Bronchial epithelial cell (primary cell): ENCODE measurements at regions not wholly inside any gene's neighbourhood (a gene's known extent, or its start where the extent isn't known, plus 50 kb on each side); places are given as distances from the start of the nearest gene placed in this dataset.
A peak's percentile ranks its signal among the peaks of the same experiment; 100 is the strongest.

ENCODE experiments used
- DNase-seq: peaks from one replicate; pipeline ENCODE4 v3.0.0-alpha.2; 2010; ENCODE audit warnings: low read depth
- FAIRE-seq: peaks from 2 replicates; lab custom pipeline; 2011; peaks lifted over from hg19 to GRCh38; lab: Jason Lieb, UNC
- H3K27me3 ChIP-seq: 2 replicates; pipeline ENCODE4 v1.5.1; 2011; ENCODE audit warnings: low read length; ENCODE audit not compliant: control insufficient read depth, insufficient read depth
- H3K36me3 ChIP-seq: 2 replicates; pipeline ENCODE4 v1.5.1; 2011; ENCODE audit warnings: low read length; ENCODE audit not compliant: control insufficient read depth, insufficient read depth
- H3K4me3 ChIP-seq: 2 replicates; pipeline ENCODE4 v1.5.1; 2011; ENCODE audit warnings: mild to moderate bottlenecking, low read depth, low read length, control low read depth
- TF ChIP-seq, protein P1 (sequence below): IDR thresholded peaks from 2 replicates; pipeline ENCODE4 v1.5.1; 2011; ENCODE audit warnings: mild to moderate bottlenecking, moderate library complexity, low read length, control low read depth, inconsistent platforms; ENCODE audit not compliant: insufficient read depth, severe bottlenecking

- FAIRE-seq: no peak
- no peaks in the 10 kb centered on the region for H3K27me3 ChIP-seq
These were observed 456.9 kb upstream of the UBE2E2 start for GRCh38 chr3:22746221-22746620.

DNA sequence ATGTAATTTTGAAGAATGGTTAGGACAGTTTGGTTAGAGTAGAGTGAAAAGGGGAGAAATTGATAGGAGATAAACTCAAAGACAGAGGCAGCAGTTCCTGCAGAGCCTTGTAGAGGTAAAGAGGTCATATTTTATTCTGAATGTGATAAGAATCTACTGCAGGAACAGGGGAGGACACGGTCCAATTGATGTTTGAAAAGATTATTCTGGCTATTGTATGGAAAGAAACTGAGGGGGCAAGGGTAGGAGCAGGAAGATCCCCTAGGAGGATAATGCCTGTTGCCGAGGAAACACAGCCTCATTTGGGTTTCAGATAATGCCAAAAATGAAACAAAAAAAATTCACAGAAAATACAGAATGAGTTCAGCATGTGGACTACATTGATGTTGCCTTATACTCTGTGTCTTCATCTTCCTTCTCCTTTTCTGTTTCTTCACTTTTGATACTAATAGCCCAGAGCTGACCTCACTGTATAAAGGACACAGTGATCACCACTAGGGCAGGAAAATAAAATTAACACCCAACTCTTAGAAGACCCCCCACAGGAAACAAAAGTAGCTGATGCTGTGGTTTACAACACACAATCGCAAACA is 454.6 kb upstream of the UBE2E2 start:
- Histone ChIP-seq H3K36me3 (no peaks in the 10 kb centered on the region), H3K27me3 (no peaks in the 10 kb centered on the region), H3K4me3 (no peak overlapping the region)
- no peak for DNase-seq
- TF ChIP-seq, protein P1, sequence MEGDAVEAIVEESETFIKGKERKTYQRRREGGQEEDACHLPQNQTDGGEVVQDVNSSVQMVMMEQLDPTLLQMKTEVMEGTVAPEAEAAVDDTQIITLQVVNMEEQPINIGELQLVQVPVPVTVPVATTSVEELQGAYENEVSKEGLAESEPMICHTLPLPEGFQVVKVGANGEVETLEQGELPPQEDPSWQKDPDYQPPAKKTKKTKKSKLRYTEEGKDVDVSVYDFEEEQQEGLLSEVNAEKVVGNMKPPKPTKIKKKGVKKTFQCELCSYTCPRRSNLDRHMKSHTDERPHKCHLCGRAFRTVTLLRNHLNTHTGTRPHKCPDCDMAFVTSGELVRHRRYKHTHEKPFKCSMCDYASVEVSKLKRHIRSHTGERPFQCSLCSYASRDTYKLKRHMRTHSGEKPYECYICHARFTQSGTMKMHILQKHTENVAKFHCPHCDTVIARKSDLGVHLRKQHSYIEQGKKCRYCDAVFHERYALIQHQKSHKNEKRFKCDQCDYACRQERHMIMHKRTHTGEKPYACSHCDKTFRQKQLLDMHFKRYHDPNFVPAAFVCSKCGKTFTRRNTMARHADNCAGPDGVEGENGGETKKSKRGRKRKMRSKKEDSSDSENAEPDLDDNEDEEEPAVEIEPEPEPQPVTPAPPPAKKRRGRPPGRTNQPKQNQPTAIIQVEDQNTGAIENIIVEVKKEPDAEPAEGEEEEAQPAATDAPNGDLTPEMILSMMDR: no peak
- FAIRE-seq: no peak

More at GRCh38 chr3:22746221-22746620, 456.9 kb upstream of the UBE2E2 start:
- TF ChIP-seq, protein P1: no peak
- Histone ChIP-seq H3K36me3 (no peaks in the 10 kb centered on the region), H3K4me3 (no peak overlapping the region)
- no peak for DNase-seq

DNA sequence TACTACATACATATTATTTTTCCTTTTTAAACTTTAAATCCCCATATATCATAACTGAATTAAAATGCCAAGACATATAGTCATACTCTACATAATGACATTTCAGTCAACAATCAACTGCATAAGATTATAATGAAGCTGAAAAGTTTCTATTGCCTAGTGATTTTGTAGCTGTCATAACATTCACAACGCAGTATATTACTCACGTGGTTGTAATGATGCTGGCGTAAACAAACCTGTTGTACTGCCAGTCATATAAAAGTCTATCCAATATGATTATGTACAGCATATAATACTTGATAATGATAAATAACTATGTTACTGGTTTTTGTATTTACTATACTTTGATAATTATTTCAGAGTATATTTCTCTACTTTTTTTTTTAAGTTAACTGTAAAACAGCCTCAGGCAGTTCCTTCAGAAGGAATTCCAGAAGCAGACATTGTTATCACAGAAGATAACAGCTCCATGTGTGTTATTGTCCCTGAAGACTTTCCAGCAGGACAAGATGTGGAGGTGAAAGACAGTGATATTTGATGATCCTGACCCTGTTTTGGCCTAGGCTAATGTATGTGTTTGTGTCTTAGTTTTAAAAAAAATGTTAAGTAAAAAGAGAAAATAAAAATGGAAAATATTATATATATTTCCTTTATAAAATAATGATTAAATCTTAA is 443.4 kb upstream of the UBE2E2 start:
- Histone ChIP-seq H3K27me3 (no peaks in the 10 kb centered on the region), H3K4me3 (no peak overlapping the region), H3K36me3 (no peaks in the 10 kb centered on the region)
- DNase-seq (peak; percentile 8), FAIRE-seq (no peak)
- TF ChIP-seq, protein P1: no peak

DNA sequence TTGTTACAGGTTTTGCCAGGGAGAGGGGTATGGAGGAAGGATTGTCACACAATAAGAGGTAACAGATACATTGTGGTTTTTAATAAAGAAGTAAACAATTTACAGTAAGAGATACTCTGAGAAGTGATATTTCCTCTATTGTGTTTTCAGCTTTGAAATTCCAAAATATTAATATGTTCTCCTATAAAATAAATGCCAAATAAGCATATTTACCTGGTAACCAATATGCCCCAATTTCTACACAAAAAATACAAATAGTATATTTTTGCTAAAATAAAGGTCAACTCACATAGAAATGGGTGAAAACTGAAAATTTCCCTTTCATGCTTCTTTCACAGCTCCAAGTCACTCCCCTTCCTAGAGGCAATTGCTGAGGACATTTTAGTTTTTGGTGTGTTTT is 437.4 kb upstream of the UBE2E2 start:
- Histone ChIP-seq H3K36me3 (no peaks in the 10 kb centered on the region), H3K4me3 (no peak overlapping the region), H3K27me3 (no peaks in the 10 kb centered on the region)
- no peak for FAIRE-seq
- DNase-seq: no peak
- TF ChIP-seq, protein P1: no peak

GRCh38 chr3:22777834-22778233 is 425.3 kb upstream of the UBE2E2 start:
- DNase-seq (no peak), FAIRE-seq (no peak)
- no peak overlapping the region for H3K4me3 ChIP-seq
- TF ChIP-seq, protein P1: no peak
- H3K27me3 ChIP-seq: no peaks in the 10 kb centered on the region
- H3K36me3 ChIP-seq: no peaks in the 10 kb centered on the region
